ENCODE measurements at regions not wholly inside any gene's neighbourhood (a gene's known extent, or its start where the extent isn't known, plus 50 kb on each side); places are given as distances from the start of the nearest gene placed in this dataset.

DNA sequence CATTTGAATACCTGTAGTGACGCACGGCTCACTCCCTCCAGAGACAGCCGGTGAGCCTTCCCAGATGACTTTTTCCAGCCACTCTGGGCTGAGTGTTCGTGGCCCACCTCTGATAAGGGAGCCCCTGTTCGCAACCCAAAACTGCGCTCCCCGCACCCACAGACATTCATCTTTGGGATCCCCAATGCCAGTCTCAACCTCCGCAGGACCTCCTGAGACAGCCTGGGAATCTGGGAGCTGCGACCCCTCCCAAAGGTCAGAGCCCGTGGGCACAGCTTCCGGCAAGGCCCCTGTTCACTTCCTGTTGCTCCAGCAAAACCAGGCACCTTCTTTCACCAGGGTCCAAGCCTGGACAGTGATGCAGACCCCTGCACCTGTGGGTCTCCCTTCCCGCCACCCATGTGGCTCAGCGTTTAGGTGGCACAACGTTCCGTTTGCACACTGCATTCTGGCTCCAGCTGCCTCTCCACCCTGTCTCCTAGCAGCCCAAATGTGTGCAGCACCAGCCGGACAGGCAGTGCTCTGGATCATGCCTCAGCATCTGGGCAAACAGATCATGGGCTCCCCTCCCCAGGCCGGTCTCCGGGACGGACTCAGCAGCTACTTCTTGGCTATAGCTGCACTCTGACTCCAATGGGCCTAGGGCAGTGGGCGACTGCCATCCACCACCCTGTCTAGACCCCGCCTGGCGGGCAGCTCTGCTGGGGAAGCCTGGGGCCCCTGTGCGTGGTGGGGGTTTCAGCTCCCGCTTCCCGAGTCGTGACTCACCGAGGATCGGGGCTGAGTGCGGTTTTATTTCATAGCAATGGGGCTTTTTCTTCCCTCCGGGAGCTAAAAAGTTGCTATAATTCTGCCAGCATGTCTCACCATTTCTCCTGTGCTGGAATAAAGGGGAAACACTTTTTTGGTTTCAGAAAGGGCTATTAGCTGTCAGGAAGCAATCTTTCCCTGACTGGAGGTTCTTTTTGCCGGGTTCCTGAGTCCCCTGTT is 156.0 kb downstream of the OLFM1 start:
- Histone ChIP-seq H3K27ac (ENCODE audit: low read depth, low read length) (no peak overlapping the region), H3K4me1 (ENCODE audit: insufficient read depth, low read length) (no peaks in the 10 kb centered on the region), H3K79me2 (ENCODE audit: insufficient read depth, low read length) (no peaks in the 10 kb centered on the region), H3K4me2 (ENCODE audit: insufficient read depth, low read length) (no peak overlapping the region), H3K9me3 (ENCODE audit: low read depth, low read length) (no peaks in the 10 kb centered on the region), H3K4me3 (ENCODE audit: insufficient read depth, low read length) (no peak overlapping the region), H4K20me1 (ENCODE audit: insufficient read depth, low read length) (no peaks in the 10 kb centered on the region), H3K27me3 (ENCODE audit: insufficient read depth, low read length) (no peaks in the 10 kb centered on the region), H2AFZ (ENCODE audit: low read length) (no peak overlapping the region), H3K36me3 (ENCODE audit: insufficient read depth, low read length) (no peaks in the 10 kb centered on the region)
- TF ChIP-seq, protein P1, sequence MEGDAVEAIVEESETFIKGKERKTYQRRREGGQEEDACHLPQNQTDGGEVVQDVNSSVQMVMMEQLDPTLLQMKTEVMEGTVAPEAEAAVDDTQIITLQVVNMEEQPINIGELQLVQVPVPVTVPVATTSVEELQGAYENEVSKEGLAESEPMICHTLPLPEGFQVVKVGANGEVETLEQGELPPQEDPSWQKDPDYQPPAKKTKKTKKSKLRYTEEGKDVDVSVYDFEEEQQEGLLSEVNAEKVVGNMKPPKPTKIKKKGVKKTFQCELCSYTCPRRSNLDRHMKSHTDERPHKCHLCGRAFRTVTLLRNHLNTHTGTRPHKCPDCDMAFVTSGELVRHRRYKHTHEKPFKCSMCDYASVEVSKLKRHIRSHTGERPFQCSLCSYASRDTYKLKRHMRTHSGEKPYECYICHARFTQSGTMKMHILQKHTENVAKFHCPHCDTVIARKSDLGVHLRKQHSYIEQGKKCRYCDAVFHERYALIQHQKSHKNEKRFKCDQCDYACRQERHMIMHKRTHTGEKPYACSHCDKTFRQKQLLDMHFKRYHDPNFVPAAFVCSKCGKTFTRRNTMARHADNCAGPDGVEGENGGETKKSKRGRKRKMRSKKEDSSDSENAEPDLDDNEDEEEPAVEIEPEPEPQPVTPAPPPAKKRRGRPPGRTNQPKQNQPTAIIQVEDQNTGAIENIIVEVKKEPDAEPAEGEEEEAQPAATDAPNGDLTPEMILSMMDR (IDR thresholded peaks at IDR 0.05; ENCODE audit: extremely low read depth, low read depth, low read length), result no peak
- peak; percentile 60 for DNase-seq (ENCODE audit: insufficient read length, low spot score, missing footprints)

DNA sequence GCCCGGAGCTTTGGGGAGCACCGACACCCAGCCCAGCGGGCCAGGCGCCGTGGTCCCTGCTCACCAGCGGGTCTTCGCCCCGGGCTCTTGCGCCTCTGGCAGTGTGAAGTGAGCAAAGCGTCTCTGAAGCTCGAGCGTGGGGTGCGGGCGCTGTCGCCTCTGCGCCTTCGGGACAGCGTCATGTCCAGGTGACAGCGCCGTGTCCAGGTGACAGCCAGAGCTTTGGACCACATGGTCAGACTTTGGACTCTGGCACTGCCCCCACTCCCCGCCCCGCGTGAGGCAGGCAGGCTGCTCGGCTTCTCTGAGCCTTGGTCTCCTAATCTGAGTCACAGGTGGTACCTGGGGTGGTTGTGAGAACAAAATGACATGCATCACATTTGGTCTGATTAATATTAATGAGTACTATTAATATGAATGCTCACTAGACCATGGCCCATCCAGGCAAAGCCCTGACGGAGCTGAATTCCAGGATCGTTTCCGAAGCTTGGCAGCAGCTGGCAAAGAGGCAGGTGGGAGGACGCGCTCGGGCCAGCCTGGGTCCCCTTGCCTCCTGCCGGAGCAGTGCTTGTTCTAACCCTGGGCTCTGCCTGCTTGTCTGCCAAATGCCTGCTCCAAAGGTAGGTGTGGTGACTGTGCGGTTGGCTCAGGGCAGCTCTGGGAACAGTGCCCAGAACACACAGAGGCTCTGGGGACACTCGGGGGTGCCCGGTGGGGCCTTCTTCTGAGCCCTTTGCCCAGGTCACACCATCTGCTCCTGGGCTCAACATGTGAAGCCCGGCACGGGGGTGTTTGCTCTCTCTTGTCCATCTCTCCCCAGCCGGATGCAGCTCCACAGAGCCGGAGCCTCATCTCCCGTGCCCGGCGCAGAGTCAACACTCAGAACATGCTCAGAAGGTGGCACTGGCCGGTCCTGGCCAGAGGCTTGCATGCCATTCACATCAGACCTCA is 157.1 kb downstream of the OLFM1 start:
- Histone ChIP-seq H3K36me3 (ENCODE audit: insufficient read depth, low read length) (no peaks in the 10 kb centered on the region), H3K4me3 (ENCODE audit: insufficient read depth, low read length) (no peak overlapping the region), H4K20me1 (ENCODE audit: insufficient read depth, low read length) (no peaks in the 10 kb centered on the region), H3K79me2 (ENCODE audit: insufficient read depth, low read length) (no peaks in the 10 kb centered on the region), H3K9me3 (ENCODE audit: low read depth, low read length) (no peaks in the 10 kb centered on the region), H3K27ac (ENCODE audit: low read depth, low read length) (no peak overlapping the region), H3K4me1 (ENCODE audit: insufficient read depth, low read length) (no peaks in the 10 kb centered on the region), H3K4me2 (ENCODE audit: insufficient read depth, low read length) (no peak overlapping the region), H3K27me3 (ENCODE audit: insufficient read depth, low read length) (no peaks in the 10 kb centered on the region), H2AFZ (ENCODE audit: low read length) (no peak overlapping the region)
- TF ChIP-seq, protein P1 (IDR thresholded peaks at IDR 0.05; ENCODE audit: extremely low read depth, low read depth, low read length), result no peak
- DNase-seq (ENCODE audit: insufficient read length, low spot score, missing footprints), result peak; percentile 69

DNA sequence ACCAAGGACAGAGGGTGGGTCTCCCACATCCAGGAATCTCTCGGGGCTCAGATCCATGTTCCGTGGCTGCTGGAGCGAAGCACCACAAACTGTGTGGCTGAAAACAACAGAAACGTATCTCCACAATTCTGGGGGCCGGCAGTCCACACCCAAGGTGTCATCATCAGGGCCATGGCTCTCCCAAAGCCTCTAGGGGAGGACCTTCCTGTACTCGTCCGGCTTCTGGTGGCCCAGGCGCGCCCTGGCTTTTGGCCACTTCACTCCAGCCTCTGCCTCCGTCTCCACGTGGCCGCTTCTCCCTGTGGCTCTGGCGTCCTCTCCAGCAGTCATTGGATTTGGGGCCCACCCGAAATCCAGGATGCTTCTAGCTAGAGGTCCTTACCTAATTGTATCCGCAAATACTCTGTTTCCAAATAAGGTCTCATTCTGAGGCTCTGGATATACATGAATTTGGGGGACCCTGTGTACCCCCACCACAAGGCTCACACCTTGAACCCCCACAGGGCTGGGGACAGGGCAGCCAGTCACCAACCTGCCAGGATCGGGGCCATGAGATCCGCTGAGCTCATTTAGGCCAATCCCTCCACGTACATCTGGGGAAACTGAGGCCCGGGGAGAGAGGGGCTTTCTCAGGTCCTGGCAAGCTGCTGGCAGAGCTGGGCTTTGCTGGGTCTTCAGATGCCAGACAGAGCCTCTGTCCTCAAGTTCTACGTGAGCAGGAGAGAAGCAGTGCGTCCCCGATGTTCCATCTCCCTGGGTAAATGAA is 158.2 kb downstream of the OLFM1 start:
- Histone ChIP-seq H3K79me2 (ENCODE audit: insufficient read depth, low read length) (no peaks in the 10 kb centered on the region), H3K27ac (ENCODE audit: low read depth, low read length) (no peak overlapping the region), H3K9me3 (ENCODE audit: low read depth, low read length) (no peaks in the 10 kb centered on the region), H2AFZ (ENCODE audit: low read length) (no peak overlapping the region), H4K20me1 (ENCODE audit: insufficient read depth, low read length) (no peaks in the 10 kb centered on the region), H3K4me2 (ENCODE audit: insufficient read depth, low read length) (no peak overlapping the region), H3K27me3 (ENCODE audit: insufficient read depth, low read length) (no peaks in the 10 kb centered on the region), H3K4me1 (ENCODE audit: insufficient read depth, low read length) (no peaks in the 10 kb centered on the region), H3K36me3 (ENCODE audit: insufficient read depth, low read length) (no peaks in the 10 kb centered on the region), H3K4me3 (ENCODE audit: insufficient read depth, low read length) (no peak overlapping the region)
- TF ChIP-seq, protein P1 (IDR thresholded peaks at IDR 0.05; ENCODE audit: extremely low read depth, low read depth, low read length), result no peak
- DNase-seq (ENCODE audit: insufficient read length, low spot score, missing footprints), result peak; percentile 76
